COR-L47 (cell line): ENCODE measurements at regions not wholly inside any gene's neighbourhood (a gene's known extent, or its start where the extent isn't known, plus 50 kb on each side); places are given as distances from the start of the nearest gene placed in this dataset.
A peak's percentile ranks its signal among the peaks of the same experiment; 100 is the strongest.

Experiments
- DNase-seq: peaks from one replicate; lab custom pipeline; 2025; lab: John Stamatoyannopoulos, UW

GRCh38 chr13:85896516-85897450 lies 97.6 kb upstream of the SLITRK6 start:
- DNase-seq, result no peak

- DNase-seq, result no peak
Measured at GRCh38 chr13:85887406-85887805, 88.2 kb upstream of the SLITRK6 start.

DNA sequence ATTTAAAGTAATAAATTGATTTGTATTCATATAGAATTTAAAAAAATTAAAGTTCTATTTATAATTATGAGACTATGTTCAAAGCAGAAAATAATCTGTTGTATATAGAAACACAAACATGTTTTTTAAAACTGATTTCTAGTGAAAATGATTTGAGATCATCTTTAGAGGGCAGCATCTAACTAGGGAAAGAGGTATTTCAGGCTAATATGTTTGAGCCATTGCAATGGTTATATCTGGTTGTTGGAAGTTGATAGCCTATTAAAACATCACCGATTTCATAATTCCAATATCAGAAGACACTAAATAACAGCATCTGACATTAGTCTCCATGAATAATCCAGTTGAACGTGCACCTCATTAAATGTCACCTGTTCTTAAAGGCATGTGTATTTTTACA lies 79.8 kb upstream of the SLITRK6 start:
- peak; percentile 3 for DNase-seq

GRCh38 chr13:85864963-85865530 lies 65.8 kb upstream of the SLITRK6 start:
- DNase-seq, result no peak

DNA sequence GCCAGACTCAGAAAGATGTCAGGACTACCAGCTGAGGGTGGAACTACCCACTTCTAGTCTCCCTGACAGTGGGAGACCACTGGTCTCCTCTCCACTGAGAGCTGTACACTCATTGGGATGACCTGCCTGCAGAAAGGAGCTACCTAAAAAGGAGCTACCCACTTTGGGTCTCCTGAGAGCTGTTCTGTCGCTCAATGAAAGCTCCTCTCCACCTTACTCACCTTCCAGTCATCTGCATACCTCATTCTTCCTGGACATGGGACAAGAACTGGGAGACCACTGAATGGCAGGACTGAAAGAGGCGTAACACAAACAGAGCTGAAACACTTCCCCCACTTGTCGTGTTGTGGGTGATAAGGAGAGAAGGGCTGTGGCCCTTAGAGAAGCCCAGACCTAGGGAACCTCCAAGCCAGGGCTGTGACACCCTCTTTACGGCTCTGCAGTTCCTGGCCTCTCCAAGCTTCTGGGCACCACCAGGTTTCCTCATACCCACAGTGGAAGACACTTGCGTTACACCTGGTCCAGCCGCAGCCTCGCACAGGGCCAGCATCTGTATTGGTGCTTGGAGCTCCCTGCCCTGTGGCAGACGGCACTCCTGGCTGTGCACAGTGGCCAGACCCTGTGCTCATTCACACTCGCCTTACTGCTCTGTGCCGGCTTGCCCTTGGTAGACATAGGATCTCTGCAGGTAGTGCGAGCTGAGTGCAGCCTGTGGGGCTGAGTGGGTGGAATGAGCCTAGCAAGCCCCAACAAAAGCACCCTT lies 54.9 kb upstream of the SLITRK6 start:
- DNase-seq, result no peak

- DNase-seq, result no peak
Measured at GRCh38 chr13:85853161-85853894, 54.1 kb upstream of the SLITRK6 start.
